Fibroblast of lung (primary cell): ENCODE measurements at regions not wholly inside any gene's neighbourhood (a gene's known extent, or its start where the extent isn't known, plus 50 kb on each side); places are given as distances from the start of the nearest gene placed in this dataset.

Experiments used
- CTCF ChIP-seq, 2 donors: IDR thresholded peaks in 1 of 2; conservative IDR thresholded peaks in 1 of 2; 1 replicate in 1 of 2; 2 replicates in 1 of 2; pipeline ENCODE4 v1.5.1; 2011 to 2012; ENCODE audit warnings: low read length in 2 of 2, control low read depth in 1 of 2, inconsistent platforms in 1 of 2, low read depth in 1 of 2, mild to moderate bottlenecking in 1 of 2
- EZH2 ChIP-seq: IDR thresholded peaks from 2 replicates; pipeline ENCODE4 v1.5.1; 2012; ENCODE audit warnings: low read length, control low read depth, mild to moderate bottlenecking; ENCODE audit errors: missing control alignments

DNA sequence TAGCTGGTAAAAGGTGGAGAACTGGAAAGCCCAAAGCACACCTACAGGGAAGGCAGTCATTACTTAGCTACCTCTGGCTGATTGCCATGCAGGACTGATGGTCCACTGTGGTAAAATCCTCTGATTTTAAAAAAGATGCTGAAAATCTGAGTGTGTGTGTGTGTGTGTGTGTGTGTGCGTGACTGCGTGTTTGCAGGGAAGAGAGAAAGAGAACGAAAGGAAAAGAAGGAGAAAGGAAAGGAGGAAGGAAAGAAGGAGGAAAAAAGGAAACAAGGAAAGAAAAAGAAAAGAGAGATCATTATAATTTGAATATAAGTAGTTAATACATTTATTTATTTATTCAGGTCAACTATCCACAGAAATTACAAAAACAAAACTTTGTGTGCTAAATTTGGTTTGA is 488.7 kb upstream of the KCNMB2 start:
- TF ChIP-seq CTCF (conservative IDR thresholded peaks at IDR 0.05 in 1 of 2, IDR thresholded peaks at IDR 0.05 in 1 of 2; ENCODE audit: low read depth in 1 of 2, low read length in 2 of 2) (no peak), EZH2 (no peak)
